WTC11 (cell line): ENCODE measurements at regions not wholly inside any gene's neighbourhood (a gene's known extent, or its start where the extent isn't known, plus 50 kb on each side); places are given as distances from the start of the nearest gene placed in this dataset.

Experiments used
- ATAC-seq: fragments of 200-7000 bp; cut with Tn5 transposase; 2 replicates; pipeline ENCODE4 v1.10.0; 2021; ENCODE audit warnings: mild to moderate bottlenecking, moderate library complexity
- CTCF ChIA-PET: fragments of 300-600 bp; sonication (Branson Sonifier 250); formaldehyde crosslinking; loops from one replicate; lab custom pipeline; 2021; ENCODE audit warnings: antibody characterized with exemption; lab: Charles Lee
- POLR2A ChIA-PET: fragments of 350-600 bp; sonication (Branson Sonifier 250); formaldehyde crosslinking; loops from one replicate; lab custom pipeline; 2021; ENCODE audit warnings: antibody characterized with exemption; lab: Charles Lee
- DNase-seq: peaks from one replicate; pipeline ENCODE4 v3.0.0; 2021; ENCODE audit warnings: low spot score
- H3K27ac Mint-ChIP-seq: 2 replicates; pipeline ENCODE4 v1.8.0; 2021; ENCODE audit warnings: mixed read lengths
- H3K27me3 Mint-ChIP-seq: 2 replicates; pipeline ENCODE4 v1.8.0; 2021; ENCODE audit warnings: low read depth, mild to moderate bottlenecking, moderate library complexity, mixed read lengths
- H3K36me3 Mint-ChIP-seq: 2 replicates; pipeline ENCODE4 v1.8.0; 2021; ENCODE audit warnings: mixed read lengths
- H3K4me1 Mint-ChIP-seq: 2 replicates; pipeline ENCODE4 v1.8.0; 2022; ENCODE audit warnings: mixed read lengths
- H3K4me3 Mint-ChIP-seq: 2 replicates; pipeline ENCODE4 v1.8.0; 2021; ENCODE audit warnings: mild to moderate bottlenecking, moderate library complexity, mixed read lengths
- H3K9me3 Mint-ChIP-seq: 2 replicates; pipeline ENCODE4 v1.8.0; 2021; ENCODE audit warnings: mixed read lengths
- ATF1 ChIP-seq: sonication (generic); formaldehyde crosslinking; IDR thresholded peaks from 2 replicates; pipeline ENCODE4 v1.8.1; 2023; ENCODE audit warnings: mild to moderate bottlenecking, moderate library complexity, missing genetic modification reagents
- CBFB ChIP-seq: sonication (generic); formaldehyde crosslinking; IDR thresholded peaks from 2 replicates; pipeline ENCODE4 v1.8.1; 2022; ENCODE audit warnings: mild to moderate bottlenecking, low read depth, missing genetic modification reagents
- CREB1 ChIP-seq: sonication (generic); formaldehyde crosslinking; IDR thresholded peaks from 2 replicates; pipeline ENCODE4 v1.8.0; 2023; ENCODE audit warnings: mild to moderate bottlenecking, missing genetic modification reagents
- CTCF ChIP-seq: fragments of 200-600 bp; IDR thresholded peaks from 2 replicates; pipeline ENCODE4 v1.8.0; 2022; ENCODE audit warnings: antibody characterized with exemption
- E2F5 ChIP-seq: sonication (generic); formaldehyde crosslinking; IDR thresholded peaks from 2 replicates; pipeline ENCODE4 v1.8.1; 2022; ENCODE audit warnings: mild to moderate bottlenecking, moderate library complexity, missing genetic modification reagents
- FOXJ3 ChIP-seq: sonication (generic); formaldehyde crosslinking; IDR thresholded peaks from 2 replicates; pipeline ENCODE4 v1.9.0; 2021; ENCODE audit warnings: missing genetic modification reagents, mild to moderate bottlenecking, borderline replicate concordance
- FOXK1 ChIP-seq: sonication (generic); formaldehyde crosslinking; IDR thresholded peaks from 2 replicates; pipeline ENCODE4 v1.8.0; 2022; ENCODE audit warnings: mild to moderate bottlenecking, moderate library complexity, missing genetic modification reagents
- IRF1 ChIP-seq: sonication (generic); formaldehyde crosslinking; IDR thresholded peaks from 2 replicates; pipeline ENCODE4 v1.8.0; 2023; ENCODE audit warnings: missing genetic modification reagents
- IRF2 ChIP-seq: sonication (generic); formaldehyde crosslinking; IDR thresholded peaks from 2 replicates; pipeline ENCODE4 v1.8.0; 2022; ENCODE audit warnings: low read depth, missing genetic modification reagents, borderline replicate concordance
- NFE2L1 ChIP-seq: sonication (generic); formaldehyde crosslinking; IDR thresholded peaks from 2 replicates; pipeline ENCODE4 v1.8.1; 2023; ENCODE audit warnings: missing genetic modification reagents
- NR1H2 ChIP-seq: sonication (generic); formaldehyde crosslinking; IDR thresholded peaks from 2 replicates; pipeline ENCODE4 v1.9.0; 2021; ENCODE audit warnings: mild to moderate bottlenecking, moderate library complexity, missing genetic modification reagents
- OVOL2 ChIP-seq: fragments of 250-450 bp; sonication (Bioruptor Pico); IDR thresholded peaks from 2 replicates; pipeline ENCODE4 v1.9.0; 2021; ENCODE audit warnings: mild to moderate bottlenecking, borderline replicate concordance
- PREB ChIP-seq: sonication (generic); formaldehyde crosslinking; IDR thresholded peaks from 2 replicates; pipeline ENCODE4 v1.8.1; 2022; ENCODE audit warnings: mild to moderate bottlenecking, missing genetic modification reagents, moderate library complexity, borderline replicate concordance
- PRRX2 ChIP-seq: fragments of 250-450 bp; sonication (Bioruptor Pico); IDR thresholded peaks from 2 replicates; pipeline ENCODE4 v1.8.0; 2021; ENCODE audit warnings: mild to moderate bottlenecking
- SMAD4 ChIP-seq: sonication (generic); formaldehyde crosslinking; IDR thresholded peaks from 2 replicates; pipeline ENCODE4 v1.8.0; 2022; ENCODE audit warnings: mild to moderate bottlenecking, missing genetic modification reagents
- TCF7 ChIP-seq: sonication (generic); formaldehyde crosslinking; IDR thresholded peaks from 2 replicates; pipeline ENCODE4 v1.8.0; 2022; ENCODE audit warnings: mild to moderate bottlenecking, low read depth, missing genetic modification reagents, moderate library complexity
- USF1 ChIP-seq: sonication (generic); formaldehyde crosslinking; IDR thresholded peaks from 2 replicates; pipeline ENCODE4 v1.8.0; 2022; ENCODE audit warnings: mild to moderate bottlenecking, missing genetic modification reagents
- ZNF281 ChIP-seq: sonication (generic); formaldehyde crosslinking; IDR thresholded peaks from 2 replicates; pipeline ENCODE4 v1.8.0; 2023; ENCODE audit warnings: mild to moderate bottlenecking, missing genetic modification reagents
- ZNF423 ChIP-seq: fragments of 250-450 bp; sonication (Bioruptor Pico); IDR thresholded peaks from 2 replicates; pipeline ENCODE4 v2.1.2; 2022; ENCODE audit warnings: mild to moderate bottlenecking, moderate library complexity

GRCh38 chr3:117139681-117140080 lies 430.1 kb downstream of the TUSC7 start:
- peaks cover 5% of the 10 kb centered on the region; the same call in 1 of the 2 replicates for H3K9me3 Mint-ChIP-seq
- TF ChIP-seq FOXJ3, result no peak
- no peak for TF ChIP-seq USF1
- TF ChIP-seq TCF7, result no peak
- no peak for TF ChIP-seq NFE2L1 (CRISPR knock-in tag)
- no peak for TF ChIP-seq OVOL2
- no peak for TF ChIP-seq ZNF281 (CRISPR knock-in tag)
- no peak for TF ChIP-seq IRF1 (CRISPR knock-in tag)
- no peak for TF ChIP-seq CBFB (CRISPR knock-in tag)
- TF ChIP-seq, all 79 proteins: peak for 0
- no peaks in the 10 kb centered on the region for H3K27me3 Mint-ChIP-seq
- H3K4me3 Mint-ChIP-seq, result no peak overlapping the region
- ChIA-PET CTCF (interaction anchor here (0.9 kb wide), 1 partner anchor 12 kb away, joined by 3 read pairs; no protein-coding TSS in a partner anchor), POLR2A (no interaction called here)
- H3K36me3 Mint-ChIP-seq, result no peaks in the 10 kb centered on the region
- no peak overlapping the region for H3K27ac Mint-ChIP-seq
- DNase-seq (no peak), ATAC-seq (no peak)
- peaks cover 9% of the 10 kb centered on the region for H3K4me1 Mint-ChIP-seq

- POLR2A ChIA-PET, result no interaction called here
- CTCF ChIA-PET, result no interaction called here
- H3K27ac Mint-ChIP-seq, result no peak overlapping the region
- H3K27me3 Mint-ChIP-seq, result no peaks in the 10 kb centered on the region
- H3K36me3 Mint-ChIP-seq, result no peaks in the 10 kb centered on the region
- H3K4me1 Mint-ChIP-seq, result peaks cover 19% of the 10 kb centered on the region
- peaks cover 5% of the 10 kb centered on the region; the same call in 1 of the 2 replicates for H3K9me3 Mint-ChIP-seq
- TF ChIP-seq IRF2 (CRISPR knock-in tag) (no peak), ZNF423 (CRISPR knock-in tag) (no peak)
- DNase-seq (no peak), ATAC-seq (peak; percentile 38; the same call in 1 of the 2 replicates)
- H3K4me3 Mint-ChIP-seq, result no peak overlapping the region
Measured at GRCh38 chr3:117141812-117142211, 432.2 kb downstream of the TUSC7 start.

- H3K4me3 Mint-ChIP-seq, result no peak overlapping the region
- H3K9me3 Mint-ChIP-seq, result no peaks in the 10 kb centered on the region
- H3K36me3 Mint-ChIP-seq, result no peaks in the 10 kb centered on the region
- no peaks in the 10 kb centered on the region for H3K27me3 Mint-ChIP-seq
- H3K27ac Mint-ChIP-seq, result no peak overlapping the region
- TF ChIP-seq IRF2 (CRISPR knock-in tag) (no peak), SMAD4 (CRISPR knock-in tag) (no peak), CREB1 (CRISPR knock-in tag) (no peak), CTCF (no peak), NR1H2 (CRISPR knock-in tag) (no peak), NFE2L1 (CRISPR knock-in tag) (no peak), FOXK1 (CRISPR knock-in tag) (no peak), ATF1 (CRISPR knock-in tag) (no peak), PRRX2 (no peak), CBFB (CRISPR knock-in tag) (no peak), PREB (no peak), E2F5 (CRISPR knock-in tag) (no peak)
- no peak for DNase-seq
- H3K4me1 Mint-ChIP-seq, result peaks cover 39% of the 10 kb centered on the region
- CTCF ChIA-PET, result no interaction called here
- ATAC-seq, result no peak
- POLR2A ChIA-PET, result no interaction called here
Measured at GRCh38 chr3:117144853-117145252, 435.3 kb downstream of the TUSC7 start.
